Adrenal gland (tissue), 5 donors: ENCODE measurements at regions not wholly inside any gene's neighbourhood (a gene's known extent, or its start where the extent isn't known, plus 50 kb on each side); places are given as distances from the start of the nearest gene placed in this dataset.

Source experiments
- CTCF ChIP-seq, 6 experiments: fragments of 450-650 bp in 4 of 6; fragments of 200-600 bp in 2 of 6; sonication (generic) in 1 of 6; IDR thresholded peaks; 1 replicate in 5 of 6; 2 replicates in 1 of 6; pipeline versions ENCODE4 v1.5.1 to v1.8.0; 2016 to 2021; ENCODE audit warnings: antibody characterized with exemption in 6 of 6, mild to moderate bottlenecking in 2 of 6, moderate library complexity in 1 of 6
- POLR2A ChIP-seq, 2 donors: fragments of 450-650 bp; IDR thresholded peaks; one replicate each; pipeline ENCODE4 v1.6.1; 2017; ENCODE audit warnings: antibody characterized with exemption in 2 of 2, mild to moderate bottlenecking in 2 of 2, moderate library complexity in 1 of 2
- donor health status: DM: no; HTN: no; CAD: no.

- TF ChIP-seq CTCF (IDR thresholded peaks at IDR 0.05) = no peak
- no peak for TF ChIP-seq POLR2A (IDR thresholded peaks at IDR 0.05)
Observed at GRCh38 chr3:86673991-86674390, 317.0 kb downstream of the VGLL3 start.
